GM18511 (cell line): ENCODE measurements at regions not wholly inside any gene's neighbourhood (a gene's known extent, or its start where the extent isn't known, plus 50 kb on each side); places are given as distances from the start of the nearest gene placed in this dataset.

Experiments used
- ATAC-seq: cut with Tn5 transposase; IDR thresholded peaks from one replicate; pipeline ENCODE4 v1.9.1; 2021; ENCODE audit warnings: mild to moderate bottlenecking, moderate library complexity; ENCODE audit not compliant: unreplicated experiment

DNA sequence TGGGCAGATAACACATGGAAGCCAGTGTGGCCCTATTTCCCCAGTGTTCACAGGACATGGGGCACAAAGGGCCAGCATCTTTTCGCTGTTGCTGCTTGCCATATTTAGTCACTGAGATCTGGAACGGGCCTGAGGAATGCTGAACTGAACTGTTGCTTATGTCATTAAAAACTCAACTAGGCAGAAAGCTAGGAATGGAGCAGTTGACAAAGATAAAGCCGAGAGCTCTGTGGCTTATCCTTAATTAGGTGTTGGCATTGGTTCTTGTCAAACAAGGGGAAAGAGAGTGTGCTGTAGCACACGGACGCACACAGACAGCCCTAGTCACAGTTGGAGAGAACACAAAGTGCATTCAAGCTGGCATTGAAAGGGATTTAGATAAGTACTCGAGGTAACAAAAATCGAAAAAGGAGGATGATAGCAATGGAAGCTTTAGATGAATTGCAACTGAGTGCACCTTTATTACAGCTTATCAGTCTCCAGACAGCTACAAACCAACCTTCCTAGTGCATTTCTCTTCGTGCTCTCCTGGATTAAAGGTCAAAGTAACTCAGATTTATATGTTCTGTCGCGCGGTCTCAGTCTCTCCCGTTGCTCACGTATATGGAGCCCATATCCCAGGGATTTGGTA, 450.2 kb upstream of the ZNF608 start:
- no peak for ATAC-seq

- no peak for ATAC-seq
Measured at GRCh38 chr5:125197321-125197720, 450.9 kb upstream of the ZNF608 start.

DNA sequence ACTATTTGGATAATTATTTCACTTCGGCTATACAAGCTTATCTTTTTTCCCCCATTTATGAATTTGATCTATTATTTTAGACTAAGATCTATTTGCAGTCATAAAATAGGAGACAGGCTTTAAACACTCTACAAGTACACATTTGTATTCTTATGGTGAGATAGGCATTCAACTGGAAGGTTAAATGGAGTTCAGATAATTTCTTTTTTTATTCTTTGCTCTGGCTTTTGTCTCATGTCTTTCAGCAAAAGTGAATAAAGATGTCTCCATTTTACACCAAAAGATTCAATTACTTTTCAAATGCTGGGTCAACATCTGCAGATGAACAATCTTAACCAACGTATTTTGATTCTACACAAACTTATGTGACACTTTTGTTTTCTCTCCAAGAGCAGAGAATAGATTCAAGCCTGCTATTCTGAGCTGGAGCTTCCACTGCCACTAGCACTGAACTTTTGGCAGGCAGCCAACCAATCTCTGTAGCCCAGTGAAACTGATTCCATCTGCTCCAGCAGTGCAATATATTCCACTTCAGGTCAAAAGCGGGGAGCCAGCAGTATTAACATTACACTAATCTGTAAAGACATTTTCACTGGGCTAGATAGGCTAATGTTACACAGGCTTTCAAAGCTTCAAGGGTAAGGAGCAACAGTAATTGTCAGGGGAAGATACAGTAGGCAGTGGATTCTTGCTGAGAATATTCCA, 452.0 kb upstream of the ZNF608 start:
- ATAC-seq = no peak

DNA sequence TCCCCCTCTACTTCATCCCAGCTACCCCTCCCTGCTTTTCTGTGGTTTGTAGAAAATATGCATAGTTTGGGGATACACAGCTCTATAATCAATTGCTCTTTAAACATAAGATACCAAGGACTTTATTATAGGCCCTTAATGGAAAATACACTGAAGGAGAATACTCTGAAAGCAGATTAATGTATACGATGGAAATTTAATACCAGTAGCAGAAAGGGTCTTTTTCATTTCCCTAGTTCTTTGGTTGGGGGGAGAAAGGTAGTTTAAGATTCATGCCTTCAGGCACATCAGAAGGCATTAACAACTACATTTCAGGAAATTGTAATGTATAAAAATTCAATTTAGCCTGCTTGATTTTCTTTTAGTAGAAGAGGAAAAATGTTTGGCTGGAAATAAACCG, 452.9 kb upstream of the ZNF608 start:
- ATAC-seq = no peak

GRCh38 chr5:125199968-125200865, 453.8 kb upstream of the ZNF608 start:
- ATAC-seq = peak; percentile 63

DNA sequence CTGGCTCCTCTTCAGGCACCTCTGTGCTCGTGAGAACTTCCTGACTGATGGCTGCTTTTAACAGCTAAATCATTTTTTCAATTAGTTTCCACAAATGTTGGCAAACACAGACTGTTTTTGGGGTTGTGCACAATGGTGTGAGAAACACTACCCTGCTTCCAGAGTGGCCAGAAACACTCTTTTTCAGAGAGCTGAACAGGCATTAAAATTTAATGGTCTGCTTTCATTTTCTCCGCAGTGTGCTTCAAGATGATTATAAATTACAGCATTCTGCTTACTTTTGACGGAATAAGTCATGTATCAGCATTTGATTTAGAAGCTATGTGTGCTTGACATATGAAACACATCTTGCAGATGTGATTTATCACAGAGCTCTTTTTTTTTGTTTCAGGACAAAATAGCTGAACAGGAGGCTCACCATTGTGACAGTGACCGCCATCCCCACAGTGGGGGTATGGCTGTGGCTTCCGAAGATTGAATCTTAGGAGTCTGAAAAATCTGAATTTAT, 454.5 kb upstream of the ZNF608 start:
- no peak for ATAC-seq

DNA sequence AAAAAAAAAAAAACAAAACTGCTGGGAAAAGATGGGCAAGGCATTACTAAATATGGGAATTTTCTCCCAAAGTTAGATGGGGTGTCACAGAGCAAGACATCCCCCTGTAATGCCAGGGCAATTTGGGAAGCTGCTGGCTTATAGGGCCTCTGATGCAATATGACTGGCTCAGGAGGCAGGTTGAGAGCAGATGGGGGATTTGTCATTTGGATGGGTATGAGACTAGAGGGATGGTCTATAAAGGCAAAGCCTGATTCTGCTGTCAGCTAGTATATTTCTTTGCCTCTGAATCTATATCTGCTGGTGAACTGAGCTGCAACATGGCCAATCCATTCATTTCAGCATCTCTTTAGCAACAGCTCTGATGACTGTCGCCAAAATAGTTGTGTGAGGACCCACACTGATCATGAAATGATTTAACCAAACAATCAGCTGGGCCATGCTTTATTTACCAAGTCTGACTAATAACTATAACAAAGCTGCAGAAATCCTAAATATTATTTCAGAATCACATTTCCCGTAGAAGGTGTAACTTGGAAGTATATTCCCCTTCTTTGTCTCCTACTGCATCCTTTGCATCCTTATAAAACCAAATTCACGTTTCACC, 455.1 kb upstream of the ZNF608 start:
- no peak for ATAC-seq

GRCh38 chr5:125202353-125202752, 455.9 kb upstream of the ZNF608 start:
- no peak for ATAC-seq

- ATAC-seq = peak; percentile 38
Measured at GRCh38 chr5:125202871-125203438, 456.5 kb upstream of the ZNF608 start.

- no peak for ATAC-seq
Measured at GRCh38 chr5:125203912-125204311, 457.5 kb upstream of the ZNF608 start.

DNA sequence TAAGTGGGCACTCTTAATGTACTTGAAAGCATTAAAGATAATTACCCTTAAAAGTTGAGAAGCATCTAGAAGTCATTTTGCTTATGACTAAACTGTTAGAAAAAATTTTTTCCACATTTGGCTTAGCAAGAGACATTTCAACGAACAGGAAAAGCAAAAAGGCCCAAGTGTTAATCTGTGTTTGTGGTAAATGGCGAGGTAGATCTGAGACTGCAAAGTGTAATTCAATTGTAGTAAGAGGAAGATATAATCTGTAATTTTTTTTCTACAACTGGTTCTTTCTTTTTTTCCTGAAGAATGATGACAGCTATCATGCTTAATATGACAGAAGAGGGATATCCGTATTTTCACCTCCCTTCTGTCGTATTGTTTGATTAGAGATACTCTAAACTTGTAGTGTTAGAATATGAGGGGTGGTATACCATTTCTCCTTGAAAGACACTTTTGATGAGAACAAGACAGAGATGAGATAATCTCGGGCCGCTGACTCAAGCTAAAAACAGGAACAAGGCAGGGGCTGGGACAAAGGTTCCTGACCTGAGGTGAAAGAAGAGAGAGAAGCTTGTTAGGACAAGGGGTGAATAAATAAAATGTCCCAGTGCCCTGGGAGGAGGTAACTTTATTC, 459.3 kb upstream of the ZNF608 start:
- ATAC-seq = peak; percentile 38

GRCh38 chr5:125207856-125208255, 461.4 kb upstream of the ZNF608 start:
- no peak for ATAC-seq

- no peak for ATAC-seq
Measured at GRCh38 chr5:125209650-125210049, 463.2 kb upstream of the ZNF608 start.

DNA sequence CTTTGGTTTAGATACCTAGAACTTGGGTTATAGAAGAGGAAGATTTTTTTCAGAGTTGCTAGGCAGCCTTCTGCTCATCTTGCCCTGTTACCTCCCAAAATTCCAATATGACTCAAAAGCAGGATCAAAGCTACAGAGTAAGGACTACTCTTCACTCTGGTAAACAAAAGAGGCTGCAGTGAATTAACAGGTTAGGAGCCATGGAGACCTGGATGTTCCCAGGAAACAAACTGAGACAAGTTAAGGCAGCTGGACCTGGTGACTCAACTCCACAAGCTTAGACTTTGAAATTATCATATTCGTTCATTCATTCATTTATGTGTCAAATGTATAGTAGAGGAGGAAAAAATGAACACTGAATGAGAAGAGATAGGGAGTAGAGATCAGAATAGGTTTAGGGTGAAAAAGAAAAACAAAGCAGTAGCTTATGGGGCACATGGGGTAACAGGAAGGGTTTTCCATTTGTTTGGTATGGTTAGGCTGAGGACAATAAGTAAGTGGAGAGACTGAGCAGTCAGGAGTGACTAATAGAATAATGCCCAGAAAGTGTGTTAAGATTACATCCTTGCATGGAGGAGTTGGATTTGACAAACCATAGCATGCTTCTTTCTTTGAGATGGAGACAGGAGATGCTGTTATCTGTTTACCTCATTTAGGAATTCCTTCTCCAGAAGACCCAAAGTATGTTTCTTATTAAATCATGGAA, 464.0 kb upstream of the ZNF608 start:
- ATAC-seq = no peak

DNA sequence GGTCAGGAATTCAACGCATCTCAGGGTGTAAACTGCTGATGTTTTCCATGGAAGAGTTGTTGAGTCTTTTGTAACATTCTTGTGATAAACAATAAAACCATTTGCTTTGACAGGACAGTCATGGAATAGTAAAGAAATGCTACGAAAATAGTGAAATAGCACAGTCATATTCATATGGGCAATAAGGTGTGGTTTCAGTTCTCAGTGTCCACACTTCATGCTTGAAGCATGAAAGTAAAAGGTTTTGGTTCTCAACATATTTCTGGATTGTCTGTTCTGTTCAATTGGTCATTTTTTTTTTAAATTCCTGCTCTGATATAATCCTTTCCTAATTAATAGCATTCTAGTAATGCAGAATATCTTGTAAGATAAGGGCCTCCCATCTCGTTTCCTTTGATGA, 467.6 kb upstream of the ZNF608 start:
- peak; percentile 99 for ATAC-seq

DNA sequence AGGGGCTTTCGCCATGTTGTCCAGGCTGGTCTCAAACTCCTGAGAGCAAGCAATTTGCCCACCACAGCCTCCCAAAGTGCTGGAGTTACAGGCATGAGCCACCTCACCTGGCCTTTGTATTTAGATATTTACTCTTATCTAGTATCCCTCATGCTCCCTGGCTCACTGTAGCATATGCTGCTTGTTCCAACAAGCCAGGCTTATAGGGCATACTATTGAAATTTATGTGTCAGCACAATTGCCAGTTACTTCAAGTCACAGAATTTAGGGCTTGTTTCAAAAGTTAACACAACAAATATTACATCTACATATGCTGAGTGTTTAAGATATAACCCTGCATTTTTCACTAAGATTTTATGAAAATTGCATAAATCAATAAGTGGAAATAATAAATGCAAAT, 469.2 kb upstream of the ZNF608 start:
- ATAC-seq = no peak

DNA sequence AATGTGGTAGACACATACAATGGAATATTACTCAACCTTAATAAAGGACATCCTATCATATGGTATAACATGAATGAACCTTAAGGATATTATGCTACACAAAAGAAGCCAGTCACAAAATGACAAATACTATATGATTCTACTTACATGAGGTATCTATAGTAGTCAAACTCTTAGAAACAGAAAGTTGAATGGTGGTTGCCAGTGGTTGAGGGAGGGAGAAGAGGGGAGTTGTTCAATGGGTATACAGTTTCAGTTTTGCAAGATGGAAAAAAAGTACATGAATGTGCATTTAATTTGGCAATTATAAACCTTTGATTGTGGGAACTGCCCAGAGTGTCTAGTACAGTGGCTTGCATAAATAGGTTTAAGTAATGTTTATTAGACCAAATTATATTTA, 473.3 kb upstream of the ZNF608 start:
- no peak for ATAC-seq

DNA sequence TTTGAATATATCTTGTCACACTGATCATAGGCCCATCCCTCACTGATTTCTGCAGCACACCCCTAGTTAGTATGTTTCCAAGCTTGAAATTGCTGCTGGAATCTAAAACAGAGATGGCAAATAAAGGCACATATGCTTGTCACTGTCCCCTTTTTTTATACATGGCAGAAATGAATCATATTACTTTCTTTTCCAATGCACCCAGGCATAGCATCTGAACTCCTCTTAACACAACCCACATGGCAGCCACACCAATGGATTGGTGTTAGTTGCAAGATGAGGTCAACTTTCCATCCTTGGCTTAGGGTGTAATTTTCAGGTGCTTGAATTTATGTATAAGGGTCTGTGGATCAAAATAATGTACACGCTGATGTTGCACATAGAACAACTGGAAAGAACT, 473.8 kb upstream of the ZNF608 start:
- no peak for ATAC-seq

- ATAC-seq = no peak
Measured at GRCh38 chr5:125222597-125223240, 476.3 kb upstream of the ZNF608 start.
